ENCODE measurements at regions not wholly inside any gene's neighbourhood (a gene's known extent, or its start where the extent isn't known, plus 50 kb on each side); places are given as distances from the start of the nearest gene placed in this dataset.
"Not testable (repeated sequence)": the region's sequence is repeated elsewhere in the genome, so short reads cannot be mapped to it uniquely, and the experiment has no call there.

DNA sequence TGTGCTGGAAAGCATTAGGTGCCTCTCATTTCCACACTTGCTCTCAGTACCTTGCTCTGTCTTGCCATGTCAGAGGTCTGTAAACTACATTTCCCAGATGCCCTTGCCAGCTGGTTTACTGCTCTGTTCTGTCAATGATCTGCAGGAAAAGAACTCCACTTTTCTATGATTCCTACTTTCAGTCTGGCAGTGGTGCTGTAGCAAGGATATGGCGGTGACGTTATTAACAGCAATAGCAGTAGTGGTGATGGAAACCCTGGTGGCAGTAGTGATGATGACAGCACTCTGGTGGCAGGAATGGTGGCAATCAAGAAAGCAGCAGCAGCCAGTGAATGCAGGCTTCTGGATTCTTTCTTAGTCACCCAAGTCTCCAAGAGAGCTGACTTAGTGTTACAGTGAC, 665.2 kb downstream of the DIPK2A start:
- DNase-seq (ENCODE audit: low spot score): no peak

DNA sequence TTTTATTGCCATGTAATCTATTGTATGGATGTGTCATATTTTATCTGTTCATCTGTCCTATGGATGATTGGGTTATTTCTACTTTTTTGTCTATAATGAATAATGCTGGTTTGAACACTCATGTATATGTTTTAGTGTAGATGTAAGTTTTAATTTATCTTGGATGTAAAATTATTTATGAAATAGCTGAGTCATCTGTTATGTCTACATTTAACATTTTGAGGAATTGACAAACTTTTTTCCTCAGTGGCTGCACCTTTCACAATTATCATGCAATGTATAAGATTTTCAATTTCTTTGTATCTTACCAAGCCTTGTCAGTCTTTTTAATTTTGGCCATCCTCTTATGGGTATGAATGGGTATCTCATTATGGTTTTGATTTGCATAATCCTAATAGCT, 666.4 kb downstream of the DIPK2A start:
- DNase-seq (ENCODE audit: low spot score): no peak

- DNase-seq (ENCODE audit: low spot score): peak; percentile 67
These were observed 672.2 kb downstream of the DIPK2A start for GRCh38 chr3:144643771-144644198.

DNA sequence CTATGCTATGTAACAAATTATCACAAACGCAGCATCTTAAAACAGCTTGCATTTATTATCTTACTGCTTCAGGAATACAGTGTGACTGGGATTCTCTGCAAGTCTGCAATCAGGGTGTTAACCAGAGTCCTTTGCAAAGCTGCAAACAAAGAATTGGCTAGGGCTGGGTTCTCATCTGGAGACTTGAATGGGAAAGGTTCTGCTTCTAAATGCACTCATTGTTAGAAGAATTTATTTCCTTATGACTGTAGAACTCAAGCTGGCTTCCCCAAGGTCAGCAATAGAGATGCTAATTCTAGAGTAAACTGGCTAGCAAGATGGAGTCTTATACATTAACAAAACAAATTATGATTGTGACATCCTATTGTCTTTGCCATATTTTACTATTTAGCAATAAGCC, 673.7 kb downstream of the DIPK2A start:
- DNase-seq (ENCODE audit: low spot score): no peak

DNA sequence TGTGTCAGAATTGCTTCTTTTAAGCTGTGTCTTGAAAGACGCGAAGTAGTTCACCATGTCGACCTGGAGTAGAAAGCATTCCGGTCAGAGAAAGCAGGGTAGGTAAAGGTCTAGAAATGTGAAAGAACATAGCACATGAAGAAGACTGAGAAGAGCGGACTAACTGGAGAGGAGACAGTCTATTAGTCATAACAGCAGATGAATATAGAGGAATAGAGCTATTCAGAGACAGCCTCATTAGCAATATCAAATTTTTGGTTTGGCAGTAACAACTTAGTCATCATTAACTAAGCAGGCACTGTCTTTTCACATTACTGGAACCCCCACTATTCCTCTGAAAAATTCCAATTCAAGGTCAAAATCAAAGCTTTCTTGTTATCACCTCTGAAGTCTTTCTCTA, 678.8 kb downstream of the DIPK2A start:
- no peak for DNase-seq (ENCODE audit: low spot score)

DNA sequence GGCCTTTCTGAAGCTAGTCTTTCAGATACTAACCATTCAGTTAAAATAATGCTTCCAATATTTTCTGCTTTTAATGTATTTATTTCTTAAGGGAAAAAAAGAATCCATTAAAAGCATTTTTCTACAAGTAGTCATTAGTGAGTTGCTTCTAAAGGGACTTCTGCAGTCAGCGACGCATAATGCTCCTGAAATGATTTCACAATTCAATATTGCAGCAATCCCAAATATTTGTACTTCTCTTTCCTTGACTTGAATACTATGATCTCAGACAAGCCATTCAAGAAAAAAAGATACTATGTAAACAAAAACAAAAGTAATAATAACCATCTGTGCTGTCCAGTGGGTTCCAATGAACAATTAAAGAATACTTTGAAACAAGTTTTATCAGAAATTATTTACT, 681.0 kb downstream of the DIPK2A start:
- DNase-seq (ENCODE audit: low spot score): no peak

DNA sequence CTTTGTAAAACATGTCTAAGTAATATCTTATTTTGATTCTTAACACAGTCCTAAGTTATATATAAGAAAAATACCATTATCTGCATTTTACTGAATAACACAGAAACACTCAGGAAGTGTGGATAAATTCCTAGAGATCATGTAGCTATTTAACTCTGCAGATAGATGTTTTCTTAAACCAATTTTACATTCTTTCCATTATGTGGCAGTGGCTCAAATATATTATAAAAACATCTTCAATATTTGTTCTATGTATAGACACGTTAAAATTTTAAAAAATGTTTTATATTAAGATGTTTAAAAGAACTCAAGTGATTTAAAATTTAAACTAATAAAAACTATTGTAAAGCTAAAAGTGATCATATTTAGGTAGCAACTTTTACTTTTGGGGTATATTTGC, 683.8 kb downstream of the DIPK2A start:
- no peak for DNase-seq (ENCODE audit: low spot score)

DNA sequence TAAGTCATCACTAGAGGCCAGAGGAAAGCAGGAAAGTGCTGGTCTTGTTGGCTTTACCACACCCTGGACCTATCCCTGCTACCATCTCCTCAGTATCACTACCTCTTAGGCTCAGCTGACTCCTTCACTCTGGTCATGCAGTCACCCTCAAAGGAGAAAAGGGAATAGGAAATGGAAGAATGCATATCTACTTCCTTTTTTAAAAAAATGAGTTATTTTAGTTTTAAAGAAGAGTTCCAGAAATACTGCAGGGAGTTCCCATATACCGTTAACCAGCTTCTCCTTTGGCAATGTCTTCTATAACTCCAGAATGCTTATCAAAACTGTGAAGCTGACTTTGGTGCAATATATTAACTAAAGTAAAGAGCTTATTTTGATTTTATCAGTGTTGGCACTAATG, 688.6 kb downstream of the DIPK2A start:
- DNase-seq (ENCODE audit: low spot score): peak; percentile 18

- DNase-seq (ENCODE audit: low spot score): peak; percentile 6
These were observed 691.1 kb downstream of the DIPK2A start for GRCh38 chr3:144662729-144663128.

DNA sequence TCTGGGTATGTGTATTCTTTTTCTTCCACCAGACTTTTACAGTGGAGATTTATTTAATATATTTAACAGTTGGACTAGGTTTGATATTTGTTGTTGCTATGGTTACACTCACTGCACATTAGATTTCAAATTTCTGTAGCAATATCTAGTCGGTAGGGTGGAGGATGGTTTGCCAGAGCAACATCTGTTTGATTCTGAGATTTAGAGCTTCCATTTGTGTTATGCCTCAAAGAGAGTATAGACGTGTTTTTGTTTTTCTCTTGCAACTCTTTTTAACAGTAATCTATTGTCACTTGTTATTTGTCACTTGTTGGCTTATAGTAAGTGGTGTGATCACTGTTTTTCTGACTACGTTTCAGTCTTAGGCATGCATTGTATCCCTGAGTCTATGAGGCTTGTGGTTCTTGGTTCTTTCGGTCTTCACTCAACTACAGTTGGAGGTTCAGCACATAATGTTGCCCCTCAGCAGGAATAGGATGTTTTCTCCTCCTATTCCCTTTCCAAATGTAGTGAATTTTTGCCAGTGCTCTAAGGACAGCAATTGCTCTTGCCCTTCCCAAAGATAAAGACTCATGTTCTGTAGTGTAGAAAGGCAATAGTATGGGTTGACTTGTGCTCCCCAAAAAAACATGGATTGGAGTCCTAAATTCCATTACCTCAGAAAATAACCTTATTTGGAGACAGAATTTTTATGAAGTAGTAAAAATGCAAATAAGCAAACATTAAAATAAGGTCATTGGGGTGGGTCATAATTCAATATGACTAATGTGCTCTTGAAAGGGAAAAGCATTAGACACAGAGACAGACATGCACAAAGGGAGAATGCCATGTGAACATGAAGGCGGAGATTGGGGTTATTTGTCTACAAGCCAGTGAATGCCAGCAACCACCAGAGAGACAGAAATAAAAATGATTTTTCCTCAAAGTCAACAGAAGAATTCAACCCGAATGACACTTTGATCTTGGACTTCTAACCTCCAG, 692.1 kb downstream of the DIPK2A start:
- peak; percentile 86 for DNase-seq (ENCODE audit: low spot score)

GRCh38 chr3:144665567-144666053, 694.0 kb downstream of the DIPK2A start:
- DNase-seq (ENCODE audit: low spot score): no peak

DNA sequence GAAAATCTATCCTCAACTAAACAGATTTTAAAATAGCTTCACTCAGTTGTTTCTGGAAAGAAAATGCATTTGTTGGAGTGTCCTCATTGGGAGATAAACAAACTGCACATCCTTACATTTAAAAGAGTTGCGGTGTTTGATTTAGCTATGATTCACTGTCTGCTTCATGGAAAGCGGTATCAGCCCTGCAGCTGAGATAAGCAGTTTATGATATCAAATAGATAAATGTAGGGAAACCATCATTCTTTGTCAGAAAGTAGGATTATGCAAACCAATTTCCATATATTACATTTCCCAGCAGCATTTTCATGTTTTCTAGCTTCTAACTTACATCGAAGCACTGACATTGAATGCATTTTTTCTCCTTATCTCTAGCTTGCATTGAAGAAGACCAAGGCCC, 698.9 kb downstream of the DIPK2A start:
- no peak for DNase-seq (ENCODE audit: low spot score)

DNA sequence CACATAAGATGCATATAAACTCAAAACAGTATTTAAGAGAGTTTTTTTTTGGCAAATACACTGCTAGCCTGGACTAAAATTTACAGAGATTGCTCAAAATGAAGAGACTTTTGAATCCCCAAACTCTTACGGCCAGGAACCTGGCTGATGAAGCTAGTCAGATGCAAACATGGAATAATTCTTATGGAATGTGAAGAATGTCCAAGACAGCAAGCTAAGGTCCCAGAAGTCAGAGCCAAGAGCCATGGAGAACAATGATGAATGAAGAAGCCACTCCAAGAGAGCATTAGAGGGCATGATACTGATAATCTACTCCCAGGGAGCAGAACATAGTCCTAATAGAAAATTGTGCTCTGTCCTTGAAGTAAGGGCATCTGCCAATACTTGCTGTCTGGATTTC, 705.5 kb downstream of the DIPK2A start:
- no peak for DNase-seq (ENCODE audit: low spot score)

GRCh38 chr3:144683065-144683464, 711.4 kb downstream of the DIPK2A start:
- DNase-seq (ENCODE audit: low spot score): no peak

DNA sequence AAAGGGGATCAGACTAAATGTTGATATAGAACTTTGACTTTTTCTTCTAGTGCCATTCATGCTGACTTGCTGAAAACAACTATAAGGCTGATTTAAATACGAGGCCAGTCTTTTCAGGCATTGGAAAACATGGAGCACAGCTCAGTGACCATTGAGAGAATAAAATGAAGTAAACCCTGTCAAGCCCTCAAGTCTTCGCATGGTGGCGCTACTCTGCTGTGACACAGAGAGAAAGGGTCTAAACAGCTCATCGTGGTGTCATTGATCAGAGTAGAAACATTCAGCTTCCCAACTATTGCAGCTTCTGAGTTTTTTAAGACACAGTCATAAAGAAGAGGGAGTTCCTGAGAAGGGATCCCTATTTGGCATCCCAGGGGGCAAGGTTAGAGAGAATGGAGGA, 716.2 kb downstream of the DIPK2A start:
- no peak for DNase-seq (ENCODE audit: low spot score)

GRCh38 chr3:144692488-144692887, 720.9 kb downstream of the DIPK2A start:
- no peak for DNase-seq (ENCODE audit: low spot score)

DNA sequence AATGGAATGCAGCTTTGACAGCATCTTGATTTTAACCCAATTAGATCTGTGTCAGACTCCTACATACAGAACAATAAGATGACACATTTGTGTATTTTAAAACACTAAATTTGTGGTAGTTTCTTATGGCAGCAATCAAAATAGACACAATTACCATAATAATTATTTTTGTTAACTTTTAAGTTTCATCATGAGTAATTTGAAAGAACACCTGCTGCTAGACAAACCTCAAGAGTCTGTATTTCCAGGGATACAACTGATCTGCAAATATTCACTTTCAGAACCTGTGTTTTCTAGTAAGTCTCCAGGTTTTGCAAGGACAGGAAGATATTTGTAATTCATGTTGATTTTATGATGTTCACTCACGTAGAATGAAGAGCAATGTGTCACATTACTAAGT, 736.8 kb downstream of the DIPK2A start:
- no peak for DNase-seq (ENCODE audit: low spot score)

DNA sequence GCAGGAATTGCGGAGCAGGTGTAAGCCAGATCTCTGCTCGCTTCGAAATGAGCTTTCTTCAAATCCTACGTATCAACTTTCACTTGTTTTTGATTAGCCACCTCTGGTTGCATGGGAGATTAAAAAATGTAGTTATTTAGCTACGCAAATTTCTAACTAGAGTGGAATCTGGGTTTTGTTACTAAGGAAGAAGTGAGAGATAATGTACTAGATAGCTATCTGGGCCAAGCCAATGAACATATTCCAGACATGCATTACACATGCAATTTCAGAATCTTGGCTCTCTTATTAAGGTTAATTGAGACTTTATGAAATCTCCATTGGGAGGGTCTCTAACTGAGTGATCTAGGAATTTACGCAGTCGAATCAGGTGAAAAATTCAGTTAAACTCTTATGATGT, 765.7 kb downstream of the DIPK2A start:
- DNase-seq (ENCODE audit: low spot score): no peak

GRCh38 chr3:144743225-144743668, 771.6 kb downstream of the DIPK2A start:
- DNase-seq (ENCODE audit: low spot score): no peak

GRCh38 chr3:144744473-144744872, 772.9 kb downstream of the DIPK2A start:
- no peak for DNase-seq (ENCODE audit: low spot score)

DNA sequence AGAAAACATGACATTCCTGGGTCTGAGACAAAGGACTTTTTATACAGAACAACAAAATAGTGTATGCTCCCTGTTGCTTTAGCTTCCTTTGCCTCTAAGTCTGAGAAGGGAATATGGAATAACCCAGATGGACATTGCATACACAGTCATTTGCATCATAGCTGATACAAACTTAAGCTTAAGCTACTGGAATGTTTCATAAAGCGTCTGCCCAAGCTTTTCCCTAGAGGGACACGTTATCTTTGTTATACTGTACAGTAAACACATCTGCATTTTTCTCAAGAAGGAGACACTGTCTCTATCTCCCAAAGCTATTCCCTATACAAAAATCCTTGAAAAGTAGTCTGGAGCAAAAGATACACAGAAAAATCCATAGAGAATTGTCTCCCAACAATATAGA, 775.0 kb downstream of the DIPK2A start:
- DNase-seq (ENCODE audit: low spot score): no peak

GRCh38 chr3:144749536-144750253, 778.1 kb downstream of the DIPK2A start:
- not testable (repeated sequence) for DNase-seq (ENCODE audit: low spot score)

Measured in Ammon's horn (tissue), 1 donor.